ENCODE measurements at regions not wholly inside any gene's neighbourhood (a gene's known extent, or its start where the extent isn't known, plus 50 kb on each side); places are given as distances from the start of the nearest gene placed in this dataset.

DNA sequence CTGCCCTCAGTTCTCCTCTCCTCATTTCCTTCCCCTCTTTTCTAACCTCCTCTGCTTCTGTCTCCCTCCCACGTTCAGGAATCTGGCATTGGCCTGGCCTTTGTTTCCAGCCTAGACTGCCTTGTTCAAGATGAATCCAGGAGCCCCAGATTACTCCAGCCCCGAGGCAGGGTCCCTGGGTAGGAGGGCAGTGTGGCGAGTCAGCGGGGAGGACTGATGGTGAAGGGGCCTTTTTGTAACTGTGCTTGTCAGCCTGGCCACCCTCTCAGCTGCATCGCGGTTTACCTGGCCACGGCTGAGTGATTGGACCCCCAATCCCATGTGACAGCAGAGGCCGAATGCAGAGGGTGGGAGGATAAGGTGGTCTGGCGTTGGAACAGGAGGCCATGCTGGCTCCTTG, 96.1 kb upstream of the SHH start:
- no peaks in the 10 kb centered on the region for H3K4me1 ChIP-seq
- TF ChIP-seq CTCF (IDR thresholded peaks at IDR 0.05; ENCODE audit: low read depth, low read length), result no peak
- peaks cover 2% of the 10 kb centered on the region; the same call in 1 of the 2 replicates for H3K27me3 ChIP-seq
- no peak for DNase-seq
- H3K9me3 ChIP-seq, result no peaks in the 10 kb centered on the region
- H3K4me3 ChIP-seq (ENCODE audit: low read depth, low read length), result no peak overlapping the region
- no peaks in the 10 kb centered on the region for H3K36me3 ChIP-seq

DNA sequence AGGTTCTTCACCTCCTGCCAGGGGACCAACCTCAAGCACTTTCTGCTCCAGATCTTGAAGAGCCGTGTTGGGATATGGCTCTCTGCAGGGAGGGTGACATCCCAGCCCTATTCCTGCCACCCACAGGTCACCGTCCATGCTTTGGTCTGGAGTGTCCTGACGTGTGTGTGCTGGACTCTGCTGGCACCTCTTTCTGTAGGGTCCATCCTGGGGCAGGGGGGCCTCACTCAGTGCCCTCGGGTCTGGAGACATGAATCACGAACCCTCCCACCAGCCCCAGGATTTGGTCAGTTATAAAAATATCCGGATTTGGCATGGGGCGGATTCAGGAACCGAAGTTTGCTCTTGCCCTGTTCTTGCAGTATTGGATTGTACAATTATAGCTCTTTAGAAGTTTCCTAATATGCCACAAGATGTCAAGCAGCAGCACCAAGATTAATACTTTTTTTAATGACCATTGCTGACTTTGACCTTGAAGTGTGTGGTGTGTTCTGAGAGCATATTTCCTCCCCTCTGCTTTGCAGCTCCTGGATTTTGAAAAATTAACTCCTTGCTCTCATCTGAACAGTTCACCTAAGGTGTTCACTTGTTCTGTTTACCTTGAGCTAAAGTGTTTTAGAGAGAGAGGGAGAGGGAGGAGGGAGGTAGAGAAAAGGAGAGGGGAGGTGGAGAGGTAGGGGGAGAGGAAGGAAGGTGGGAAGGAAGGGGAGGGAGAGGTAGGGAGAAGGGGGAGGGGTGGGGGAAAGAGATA, 95.4 kb upstream of the SHH start:
- DNase-seq, result no peak
- Histone ChIP-seq H3K36me3 (no peaks in the 10 kb centered on the region), H3K4me3 (ENCODE audit: low read depth, low read length) (no peak overlapping the region), H3K4me1 (no peaks in the 10 kb centered on the region), H3K27me3 (peaks cover 2% of the 10 kb centered on the region; the same call in 1 of the 2 replicates), H3K9me3 (no peaks in the 10 kb centered on the region)
- no peak for TF ChIP-seq CTCF (IDR thresholded peaks at IDR 0.05; ENCODE audit: low read depth, low read length)

DNA sequence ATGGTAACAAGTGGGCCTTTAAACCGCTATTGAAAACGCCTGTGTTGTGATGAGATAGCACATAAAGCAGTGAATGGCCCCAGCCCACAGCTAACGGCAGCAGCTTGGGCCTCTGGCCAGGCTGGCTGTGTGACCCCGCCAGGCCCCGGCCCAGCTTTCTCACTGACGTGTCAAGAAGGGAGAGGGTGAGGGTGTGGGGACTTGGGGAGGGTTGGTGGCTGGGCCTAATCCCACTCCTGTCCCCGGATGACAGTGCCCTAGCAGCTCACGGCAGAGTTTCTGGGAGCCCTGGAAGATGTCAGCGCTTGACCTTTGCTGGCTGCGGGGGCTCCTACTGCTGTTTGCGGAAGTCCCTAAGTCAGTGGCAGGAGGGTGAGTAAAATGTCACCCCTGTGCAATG, 88.9 kb upstream of the SHH start:
- DNase-seq, result no peak
- H3K9me3 ChIP-seq, result no peaks in the 10 kb centered on the region
- H3K4me3 ChIP-seq (ENCODE audit: low read depth, low read length), result no peak overlapping the region
- no peaks in the 10 kb centered on the region for H3K4me1 ChIP-seq
- H3K36me3 ChIP-seq, result no peaks in the 10 kb centered on the region
- no peaks in the 10 kb centered on the region for H3K27me3 ChIP-seq
- no peak for TF ChIP-seq CTCF (IDR thresholded peaks at IDR 0.05; ENCODE audit: low read depth, low read length)

- no peak for DNase-seq
- H3K9me3 ChIP-seq, result no peaks in the 10 kb centered on the region
- H3K4me1 ChIP-seq, result no peaks in the 10 kb centered on the region
- TF ChIP-seq CTCF (IDR thresholded peaks at IDR 0.05; ENCODE audit: low read depth, low read length), result no peak
- no peak overlapping the region for H3K4me3 ChIP-seq (ENCODE audit: low read depth, low read length)
- no peaks in the 10 kb centered on the region for H3K36me3 ChIP-seq
- no peaks in the 10 kb centered on the region for H3K27me3 ChIP-seq
Measured at GRCh38 chr7:155899596-155899995, 87.3 kb upstream of the SHH start.

DNA sequence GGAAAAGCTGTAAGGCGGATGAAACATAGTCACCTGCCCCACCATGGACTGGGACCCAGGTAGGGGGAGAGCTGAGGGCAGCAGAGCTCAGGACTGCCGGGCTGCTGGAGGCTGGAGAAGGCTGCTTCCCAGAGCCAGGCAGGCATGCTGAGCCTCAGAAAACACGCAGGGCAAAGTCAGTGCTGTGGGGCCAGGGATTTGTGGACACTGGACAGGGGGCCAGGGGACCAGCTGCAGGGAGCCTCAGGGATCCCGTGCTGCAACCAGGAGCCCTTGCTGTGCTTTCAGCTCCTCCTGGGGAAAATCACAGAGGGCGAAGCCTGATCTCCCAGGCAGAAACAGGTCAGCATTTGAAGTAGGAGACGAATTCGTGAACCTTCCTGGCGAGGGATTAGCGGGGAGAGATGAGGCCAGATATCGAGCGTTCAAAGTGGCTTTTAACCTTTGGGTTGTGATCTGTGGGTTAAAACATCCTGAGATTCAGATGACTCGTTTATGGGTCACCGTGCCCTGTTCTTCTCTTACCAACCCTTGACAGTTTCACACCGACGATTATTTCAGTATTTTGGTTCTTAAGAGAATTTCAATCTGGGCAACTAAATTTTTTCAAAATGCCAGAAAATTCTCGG, 85.6 kb upstream of the SHH start:
- no peak for TF ChIP-seq CTCF (IDR thresholded peaks at IDR 0.05; ENCODE audit: low read depth, low read length)
- H3K27me3 ChIP-seq, result no peaks in the 10 kb centered on the region
- DNase-seq, result no peak
- no peak overlapping the region for H3K4me3 ChIP-seq (ENCODE audit: low read depth, low read length)
- no peaks in the 10 kb centered on the region for H3K36me3 ChIP-seq
- no peaks in the 10 kb centered on the region for H3K9me3 ChIP-seq
- no peaks in the 10 kb centered on the region for H3K4me1 ChIP-seq
